ENCODE measurements at regions not wholly inside any gene's neighbourhood (a gene's known extent, or its start where the extent isn't known, plus 50 kb on each side); places are given as distances from the start of the nearest gene placed in this dataset.

GRCh38 chr11:131037873-131038272 is 121.6 kb upstream of the SNX19 start:
- no peak for DNase-seq (ENCODE audit: low spot score, unreplicated experiment)
- Mint-ChIP-seq H3K27ac (no peak overlapping the region), H3K36me3 (ENCODE audit: insufficient read depth) (no peaks in the 10 kb centered on the region), H3K4me1 (ENCODE audit: low read depth) (peaks cover 11% of the 10 kb centered on the region), H3K27me3 (peaks cover 23% of the 10 kb centered on the region), H3K9me3 (ENCODE audit: low read depth) (no peaks in the 10 kb centered on the region), H3K4me3 (ENCODE audit: low read depth) (no peak overlapping the region)
- TF ChIP-seq, protein P1, sequence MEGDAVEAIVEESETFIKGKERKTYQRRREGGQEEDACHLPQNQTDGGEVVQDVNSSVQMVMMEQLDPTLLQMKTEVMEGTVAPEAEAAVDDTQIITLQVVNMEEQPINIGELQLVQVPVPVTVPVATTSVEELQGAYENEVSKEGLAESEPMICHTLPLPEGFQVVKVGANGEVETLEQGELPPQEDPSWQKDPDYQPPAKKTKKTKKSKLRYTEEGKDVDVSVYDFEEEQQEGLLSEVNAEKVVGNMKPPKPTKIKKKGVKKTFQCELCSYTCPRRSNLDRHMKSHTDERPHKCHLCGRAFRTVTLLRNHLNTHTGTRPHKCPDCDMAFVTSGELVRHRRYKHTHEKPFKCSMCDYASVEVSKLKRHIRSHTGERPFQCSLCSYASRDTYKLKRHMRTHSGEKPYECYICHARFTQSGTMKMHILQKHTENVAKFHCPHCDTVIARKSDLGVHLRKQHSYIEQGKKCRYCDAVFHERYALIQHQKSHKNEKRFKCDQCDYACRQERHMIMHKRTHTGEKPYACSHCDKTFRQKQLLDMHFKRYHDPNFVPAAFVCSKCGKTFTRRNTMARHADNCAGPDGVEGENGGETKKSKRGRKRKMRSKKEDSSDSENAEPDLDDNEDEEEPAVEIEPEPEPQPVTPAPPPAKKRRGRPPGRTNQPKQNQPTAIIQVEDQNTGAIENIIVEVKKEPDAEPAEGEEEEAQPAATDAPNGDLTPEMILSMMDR (IDR thresholded peaks at IDR 0.05; ENCODE audit: unreplicated experiment), result peak; percentile 32

DNA sequence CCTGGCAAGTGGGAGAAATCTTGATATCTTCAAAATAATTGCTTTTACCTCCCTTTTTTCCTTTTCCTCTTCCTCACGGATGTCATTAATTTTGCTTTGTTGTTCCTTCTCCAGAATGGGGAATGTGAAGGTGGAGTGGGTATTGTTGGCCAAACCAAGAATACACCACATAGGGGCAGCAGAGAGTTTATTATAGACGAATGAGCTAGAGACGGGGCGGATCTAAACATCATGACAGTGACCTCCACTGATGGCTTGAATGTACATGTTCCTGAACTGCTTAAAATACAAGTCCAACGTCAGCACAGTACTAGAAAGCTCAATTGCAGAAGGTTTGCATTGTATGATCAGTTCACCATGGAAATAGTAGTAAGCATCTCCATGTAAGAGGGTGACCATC is 122.3 kb upstream of the SNX19 start:
- Mint-ChIP-seq H3K4me1 (ENCODE audit: low read depth) (peaks cover 5% of the 10 kb centered on the region), H3K27ac (no peak overlapping the region), H3K4me3 (ENCODE audit: low read depth) (no peak overlapping the region), H3K27me3 (peaks cover 21% of the 10 kb centered on the region), H3K36me3 (ENCODE audit: insufficient read depth) (no peaks in the 10 kb centered on the region), H3K9me3 (ENCODE audit: low read depth) (no peaks in the 10 kb centered on the region)
- TF ChIP-seq, protein P1 (IDR thresholded peaks at IDR 0.05; ENCODE audit: unreplicated experiment), result no peak
- no peak for DNase-seq (ENCODE audit: low spot score, unreplicated experiment)

DNA sequence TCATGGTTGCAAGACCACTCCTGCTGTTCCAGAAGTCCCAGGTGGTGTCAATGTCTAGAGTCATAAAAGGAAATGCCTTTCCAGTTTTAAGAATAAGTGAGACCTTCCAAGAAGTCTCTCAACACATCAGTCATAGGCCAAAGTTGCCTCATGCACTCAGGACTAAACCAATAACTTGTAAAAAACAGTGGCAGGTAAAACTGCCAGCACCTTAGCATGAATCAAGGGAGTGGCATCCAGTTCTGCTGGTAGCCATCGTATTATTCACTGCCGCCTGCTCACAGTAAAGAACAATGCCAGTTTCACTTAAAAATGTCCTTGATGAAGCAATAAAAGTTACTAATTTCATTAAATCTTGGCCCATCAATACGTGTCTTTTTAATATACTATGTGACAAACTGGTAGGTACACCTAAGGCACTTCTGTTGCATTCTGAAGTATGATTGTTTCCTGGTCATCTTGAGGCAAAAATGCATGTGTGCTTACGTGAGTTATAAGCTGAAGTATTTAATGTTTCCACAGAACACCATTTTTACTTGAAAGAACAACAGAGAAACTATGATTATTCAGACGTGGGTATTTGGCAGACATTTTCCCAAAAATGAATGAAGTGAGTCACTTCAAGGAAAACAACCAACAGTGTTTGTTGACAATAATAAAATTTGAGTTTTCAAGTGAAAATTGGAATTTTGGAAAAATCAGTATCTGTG is 125.2 kb upstream of the SNX19 start:
- Mint-ChIP-seq H3K4me3 (ENCODE audit: low read depth) (no peak overlapping the region), H3K27me3 (peaks cover 33% of the 10 kb centered on the region), H3K4me1 (ENCODE audit: low read depth) (peaks cover 6% of the 10 kb centered on the region), H3K36me3 (ENCODE audit: insufficient read depth) (no peaks in the 10 kb centered on the region), H3K9me3 (ENCODE audit: low read depth) (no peaks in the 10 kb centered on the region), H3K27ac (no peak overlapping the region)
- TF ChIP-seq, protein P1 (IDR thresholded peaks at IDR 0.05; ENCODE audit: unreplicated experiment), result no peak
- DNase-seq (ENCODE audit: low spot score, unreplicated experiment), result no peak

- Mint-ChIP-seq H3K9me3 (ENCODE audit: low read depth) (no peaks in the 10 kb centered on the region), H3K36me3 (ENCODE audit: insufficient read depth) (no peaks in the 10 kb centered on the region), H3K4me3 (ENCODE audit: low read depth) (no peak overlapping the region)
Measured at GRCh38 chr11:131042041-131042390, 125.7 kb upstream of the SNX19 start.

DNA sequence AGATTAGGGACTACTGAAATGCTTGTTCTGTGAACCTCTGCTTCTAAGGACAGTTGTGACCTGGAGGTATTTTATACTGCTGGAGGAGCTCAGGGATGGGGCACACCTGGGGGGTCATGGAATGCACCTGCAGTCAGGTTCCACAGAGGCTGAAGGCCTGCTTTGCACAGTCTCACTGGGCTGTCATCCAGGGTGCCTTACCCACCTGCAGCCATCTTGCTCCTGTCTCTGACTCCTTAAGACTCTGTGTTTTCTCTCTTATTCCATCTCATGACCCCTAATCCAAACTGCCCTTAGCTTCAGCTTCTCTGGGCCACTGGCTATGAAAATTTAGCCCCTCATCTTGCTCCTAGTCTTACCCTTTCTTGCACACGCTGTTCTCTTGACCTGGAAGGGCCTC is 127.0 kb upstream of the SNX19 start:
- H3K27me3 Mint-ChIP-seq, result peaks cover 34% of the 10 kb centered on the region
- H3K4me3 Mint-ChIP-seq (ENCODE audit: low read depth), result no peak overlapping the region
- peaks cover 5% of the 10 kb centered on the region for H3K9me3 Mint-ChIP-seq (ENCODE audit: low read depth)
- peaks cover 6% of the 10 kb centered on the region for H3K4me1 Mint-ChIP-seq (ENCODE audit: low read depth)
- TF ChIP-seq, protein P1 (IDR thresholded peaks at IDR 0.05; ENCODE audit: unreplicated experiment), result no peak
- DNase-seq (ENCODE audit: low spot score, unreplicated experiment), result no peak
- no peaks in the 10 kb centered on the region for H3K36me3 Mint-ChIP-seq (ENCODE audit: insufficient read depth)
- H3K27ac Mint-ChIP-seq, result no peak overlapping the region

More at GRCh38 chr11:131042041-131042390, 125.7 kb upstream of the SNX19 start:
- Mint-ChIP-seq H3K27me3 (peaks cover 32% of the 10 kb centered on the region), H3K27ac (no peak overlapping the region), H3K4me1 (ENCODE audit: low read depth) (peaks cover 6% of the 10 kb centered on the region)
- no peak for DNase-seq (ENCODE audit: low spot score, unreplicated experiment)
- TF ChIP-seq, protein P1 (IDR thresholded peaks at IDR 0.05; ENCODE audit: unreplicated experiment), result no peak

All from progenitor cell of endocrine pancreas (in vitro differentiated cells).